Lower leg skin (tissue), 4 donors: ENCODE measurements at regions not wholly inside any gene's neighbourhood (a gene's known extent, or its start where the extent isn't known, plus 50 kb on each side); places are given as distances from the start of the nearest gene placed in this dataset.

Source experiments
- DNase-seq, 2 donors: peaks; one replicate each; pipeline ENCODE4 v3.0.0-alpha.2; 2019; ENCODE audit warnings: low spot score in 2 of 2
- H3K4me3 ChIP-seq: fragments of 200-600 bp; sonication (generic); 2 replicates; pipeline ENCODE4 v1.5.1; 2017; ENCODE audit warnings: mild to moderate bottlenecking, low read depth; ENCODE audit not compliant: poor library complexity, severe bottlenecking
- CTCF ChIP-seq, 3 donors: fragments of 450-650 bp; IDR thresholded peaks; one replicate each; pipeline ENCODE4 v1.5.1; 2016; ENCODE audit warnings: antibody characterized with exemption in 3 of 3, mild to moderate bottlenecking in 3 of 3, moderate library complexity in 2 of 3
- POLR2A ChIP-seq, 2 donors: fragments of 450-650 bp; IDR thresholded peaks; one replicate each; pipeline ENCODE4 v1.6.1; 2016 to 2017; ENCODE audit warnings: antibody characterized with exemption in 2 of 2, mild to moderate bottlenecking in 1 of 2, moderate library complexity in 1 of 2
- WGBS, 2 donors: methylation state at CpG; one replicate each; pipeline ENCODE4 v1.1.5; 2018; 5-methylcytosine and 5-hydroxymethylcytosine counted together
- intact Hi-C: fragments of 100-400 bp; cut with DNase I; formaldehyde crosslinking; loops from one replicate; pipeline ENCODE4 v1.15.0; 2023; ENCODE audit warnings: low total_unique reads

- no peak for DNase-seq
- WGBS, 2 donors: 89 to 97% methylated on average over 8 of the region's 8 CpGs
- H3K4me3 ChIP-seq: no peak overlapping the region
- intact Hi-C loops: no loop called here
- no peak for TF ChIP-seq CTCF (IDR thresholded peaks at IDR 0.05)
- TF ChIP-seq POLR2A (IDR thresholded peaks at IDR 0.05): no peak
Measured at GRCh38 chr5:133905424-133905823, 63.0 kb downstream of the C5orf15 start.

- TF ChIP-seq CTCF (IDR thresholded peaks at IDR 0.05): no peak
- no peak for TF ChIP-seq POLR2A (IDR thresholded peaks at IDR 0.05)
- WGBS, 2 donors: 92% methylated on average over 8 of the region's 8 CpGs
Measured at GRCh38 chr5:133904641-133905040, 63.8 kb downstream of the C5orf15 start.

GRCh38 chr5:133902511-133903118 is 65.8 kb downstream of the C5orf15 start:
- WGBS, 2 donors: 85 to 87% methylated on average over 11 of the region's 11 CpGs
- intact Hi-C loops: no loop called here
- no peak overlapping the region for H3K4me3 ChIP-seq
- TF ChIP-seq POLR2A (IDR thresholded peaks at IDR 0.05) (no peak), CTCF (IDR thresholded peaks at IDR 0.05) (no peak)
- DNase-seq: no peak

More at GRCh38 chr5:133904641-133905040, 63.8 kb downstream of the C5orf15 start:
- DNase-seq: no peak
- H3K4me3 ChIP-seq: no peak overlapping the region
- intact Hi-C loops: no loop called here

- H3K4me3 ChIP-seq: no peak overlapping the region
- DNase-seq: no peak
- no peak for TF ChIP-seq POLR2A (IDR thresholded peaks at IDR 0.05)
- no peak for TF ChIP-seq CTCF (IDR thresholded peaks at IDR 0.05)
- intact Hi-C loops: no loop called here
- 83 to 86% methylated on average over 14 to 15 of the region's 15 CpGs for WGBS, 2 donors
Measured at GRCh38 chr5:133900534-133901270, 67.7 kb downstream of the C5orf15 start.

- intact Hi-C loops: no loop called here
- H3K4me3 ChIP-seq: no peak overlapping the region
- 82 to 88% methylated on average over 4 of the region's 4 CpGs for WGBS, 2 donors
- no peak for DNase-seq
- TF ChIP-seq POLR2A (IDR thresholded peaks at IDR 0.05) (no peak), CTCF (IDR thresholded peaks at IDR 0.05) (no peak)
Measured at GRCh38 chr5:133899506-133899905, 68.9 kb downstream of the C5orf15 start.
